Ascending aorta (tissue), 2 donors: ENCODE measurements at regions not wholly inside any gene's neighbourhood (a gene's known extent, or its start where the extent isn't known, plus 50 kb on each side); places are given as distances from the start of the nearest gene placed in this dataset.

ENCODE experiments used
- DNase-seq, 2 donors: peaks; one replicate each; pipeline ENCODE4 v3.0.0-alpha.2; 2019; ENCODE audit warnings: low spot score in 2 of 2
- H3K27ac ChIP-seq, 2 donors: fragments of 200-600 bp; sonication (generic); one replicate each; pipeline ENCODE4 v1.5.1; 2016 to 2017; ENCODE audit warnings: mild to moderate bottlenecking in 1 of 2
- H3K27me3 ChIP-seq: fragments of 200-600 bp; sonication (generic); one replicate; pipeline ENCODE4 v1.5.1; 2017
- H3K36me3 ChIP-seq, 2 donors: fragments of 200-600 bp; sonication (generic); one replicate each; pipeline ENCODE4 v1.5.1; 2016
- H3K4me1 ChIP-seq, 2 donors: fragments of 200-600 bp; sonication (generic); one replicate each; pipeline ENCODE4 v1.5.1; 2016 to 2017; ENCODE audit warnings: mild to moderate bottlenecking in 1 of 2
- H3K4me3 ChIP-seq, 2 donors: fragments of 200-600 bp; sonication (generic); one replicate each; pipeline ENCODE4 v1.5.1; 2016 to 2017; ENCODE audit warnings: mild to moderate bottlenecking in 1 of 2
- H3K9me3 ChIP-seq, 2 donors: fragments of 200-600 bp; sonication (generic); one replicate each; pipeline ENCODE4 v1.5.1; 2016
- CTCF ChIP-seq, 3 experiments: fragments of 200-600 bp in 2 of 3; fragments of 450-650 bp in 1 of 3; sonication (generic) in 2 of 3; IDR thresholded peaks; one replicate each; pipeline ENCODE4 v1.5.1; 2016 to 2019; ENCODE audit warnings: antibody characterized with exemption in 3 of 3, mild to moderate bottlenecking in 1 of 3, moderate library complexity in 1 of 3
- intact Hi-C: fragments of 100-400 bp; cut with DNase I; formaldehyde crosslinking; loops from one replicate; pipeline ENCODE4 v1.15.1; 2023

- TF ChIP-seq CTCF (IDR thresholded peaks at IDR 0.05) = no peak
- intact Hi-C loops = no loop called here
Measured at GRCh38 chr2:15760232-15760910, 168.7 kb downstream of the DDX1 start.

DNA sequence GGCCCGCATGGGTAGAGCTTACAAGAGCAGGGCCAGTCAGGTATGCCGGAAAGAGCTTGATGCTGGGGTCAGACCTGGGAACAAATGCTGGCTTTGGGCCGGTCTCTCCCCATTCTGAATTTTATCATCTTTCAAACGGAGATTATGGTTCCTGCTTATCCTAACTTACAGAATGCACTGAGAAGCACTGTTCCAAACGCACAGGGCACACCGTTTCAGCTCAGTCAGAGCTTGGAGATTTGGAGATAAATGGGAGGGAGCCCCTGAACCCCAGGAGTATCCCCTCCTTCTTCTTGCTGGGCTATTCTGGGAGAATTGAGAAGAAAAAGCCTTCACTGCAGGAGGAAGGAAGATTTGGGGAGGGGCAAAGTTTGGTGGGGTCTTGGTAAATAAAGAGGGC is 169.4 kb downstream of the DDX1 start:
- no peaks in the 10 kb centered on the region for H3K36me3 ChIP-seq
- no peaks in the 10 kb centered on the region for H3K9me3 ChIP-seq
- no peaks in the 10 kb centered on the region for H3K4me1 ChIP-seq
- TF ChIP-seq CTCF (IDR thresholded peaks at IDR 0.05) = no peak
- no peak overlapping the region for H3K4me3 ChIP-seq
- intact Hi-C loops = no loop called here
- H3K27ac ChIP-seq = no peak overlapping the region
- no peak for DNase-seq
- no peaks in the 10 kb centered on the region for H3K27me3 ChIP-seq

More at GRCh38 chr2:15760232-15760910, 168.7 kb downstream of the DDX1 start:
- Histone ChIP-seq H3K9me3 (no peaks in the 10 kb centered on the region), H3K4me3 (no peak overlapping the region), H3K36me3 (no peaks in the 10 kb centered on the region), H3K4me1 (no peaks in the 10 kb centered on the region), H3K27ac (no peak overlapping the region), H3K27me3 (no peaks in the 10 kb centered on the region)
- no peak for DNase-seq

DNA sequence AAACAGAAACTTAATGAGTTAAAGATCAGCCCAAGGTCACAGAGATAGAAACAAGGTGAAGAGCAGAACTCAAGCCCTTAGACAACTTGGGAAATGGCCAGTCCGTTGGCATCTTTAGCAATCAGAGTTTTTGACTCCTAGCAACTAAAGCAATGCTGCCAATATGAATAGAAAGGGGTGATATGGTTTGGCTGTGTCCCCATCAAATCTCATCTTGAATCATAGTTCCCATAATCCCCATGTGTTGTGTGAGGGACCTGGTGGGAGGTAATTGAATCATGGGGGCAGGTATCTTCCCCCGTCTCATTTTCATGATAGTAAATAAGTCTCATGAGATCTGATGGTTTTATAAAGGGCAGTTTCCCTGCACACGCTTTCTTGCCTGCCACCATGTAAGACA is 170.2 kb downstream of the DDX1 start:
- Histone ChIP-seq H3K4me3 (no peak overlapping the region), H3K27me3 (no peaks in the 10 kb centered on the region), H3K4me1 (no peaks in the 10 kb centered on the region), H3K9me3 (no peaks in the 10 kb centered on the region), H3K36me3 (no peaks in the 10 kb centered on the region), H3K27ac (no peak overlapping the region)
- intact Hi-C loops = no loop called here
- no peak for DNase-seq
- TF ChIP-seq CTCF (IDR thresholded peaks at IDR 0.05) = no peak

DNA sequence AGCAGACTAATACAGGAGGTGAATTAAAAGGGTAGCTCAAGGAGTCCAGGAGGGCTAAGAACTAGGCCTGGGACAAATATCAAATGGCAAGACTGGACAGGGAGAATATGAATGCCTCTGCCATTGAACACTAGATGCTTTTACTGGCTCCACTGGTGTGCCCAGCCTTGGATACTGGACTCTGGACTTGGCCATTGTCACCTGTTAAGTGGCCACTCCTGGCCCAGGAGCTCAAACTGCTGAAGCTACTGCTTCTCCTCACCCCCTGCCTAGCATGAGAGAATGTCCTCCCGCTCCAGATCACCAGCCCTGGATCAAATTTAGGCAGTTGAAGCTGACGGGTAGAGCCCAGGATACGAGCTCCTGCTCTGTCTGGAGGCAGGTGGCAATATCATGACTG is 170.8 kb downstream of the DDX1 start:
- no peak overlapping the region for H3K4me3 ChIP-seq
- DNase-seq = no peak
- H3K9me3 ChIP-seq = no peaks in the 10 kb centered on the region
- H3K27me3 ChIP-seq = no peaks in the 10 kb centered on the region
- no peaks in the 10 kb centered on the region for H3K4me1 ChIP-seq
- no peak overlapping the region for H3K27ac ChIP-seq
- no peaks in the 10 kb centered on the region for H3K36me3 ChIP-seq
- no peak for TF ChIP-seq CTCF (IDR thresholded peaks at IDR 0.05)
- intact Hi-C loops = no loop called here

DNA sequence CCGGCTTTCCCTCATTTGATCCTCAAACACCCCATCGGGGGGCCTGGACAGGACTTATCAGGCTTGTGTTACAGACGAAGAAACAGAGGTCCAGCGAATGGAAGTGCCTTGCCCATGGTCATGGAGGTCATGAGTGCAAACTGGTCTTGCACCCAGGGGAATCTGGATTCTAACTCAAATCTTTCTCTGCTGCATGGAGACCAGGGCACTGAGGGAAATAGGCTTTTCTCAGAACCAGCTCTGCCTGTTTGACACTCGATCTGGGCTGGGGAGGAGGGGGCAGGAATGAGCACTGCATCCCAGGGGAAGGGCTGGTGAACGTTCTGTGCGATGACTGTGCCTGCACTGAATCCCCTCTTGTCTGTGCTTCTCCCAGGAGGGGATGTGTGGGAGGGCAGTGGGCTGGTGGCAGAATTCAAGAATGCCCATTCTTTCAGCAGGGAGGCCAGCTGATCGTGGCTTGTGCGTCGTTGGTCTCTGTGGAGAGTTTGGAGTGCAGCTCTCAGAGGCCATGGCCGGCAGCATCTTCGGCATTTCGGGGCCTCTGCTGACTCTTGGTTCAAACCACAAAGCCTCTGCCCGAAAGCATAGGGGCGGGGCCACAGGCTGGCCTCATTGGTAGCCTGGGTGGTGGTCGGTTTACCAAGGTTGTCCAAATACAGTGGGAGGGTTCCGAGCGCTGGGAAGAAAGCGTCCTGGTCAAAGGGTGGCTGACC is 171.6 kb downstream of the DDX1 start:
- intact Hi-C loops = no loop called here
- H3K36me3 ChIP-seq = no peaks in the 10 kb centered on the region
- no peaks in the 10 kb centered on the region for H3K9me3 ChIP-seq
- no peak overlapping the region for H3K4me3 ChIP-seq
- no peak overlapping the region for H3K27ac ChIP-seq
- DNase-seq = no peak
- TF ChIP-seq CTCF (IDR thresholded peaks at IDR 0.05) = no peak
- H3K27me3 ChIP-seq = no peaks in the 10 kb centered on the region
- H3K4me1 ChIP-seq = no peaks in the 10 kb centered on the region
